ENCODE measurements at regions not wholly inside any gene's neighbourhood (a gene's known extent, or its start where the extent isn't known, plus 50 kb on each side); places are given as distances from the start of the nearest gene placed in this dataset.

- Histone ChIP-seq H3K9me3 (ENCODE audit: low read length) (no peaks in the 10 kb centered on the region), H3K4me2 (ENCODE audit: low read length) (no peak overlapping the region), H2AFZ (ENCODE audit: low read length) (no peak overlapping the region), H4K20me1 (ENCODE audit: insufficient read depth, low read length) (no peaks in the 10 kb centered on the region), H3K4me3 (ENCODE audit: low read depth, low read length, poor library complexity, severe bottlenecking) (no peak overlapping the region), H3K36me3 (ENCODE audit: insufficient read depth, low read length) (no peaks in the 10 kb centered on the region), H3K9me2 (ENCODE audit: insufficient read depth, low read length) (no peaks in the 10 kb centered on the region), H3K4me1 (ENCODE audit: insufficient read depth, low read length, poor library complexity, severe bottlenecking) (no peaks in the 10 kb centered on the region), H3K27ac (ENCODE audit: low read depth, low read length, poor library complexity, severe bottlenecking) (no peak overlapping the region), H3K79me2 (ENCODE audit: insufficient read depth, low read depth, low read length) (no peaks in the 10 kb centered on the region)
- intact Hi-C loops (cut with micrococcal nuclease; ENCODE audit: unreplicated experiment) = no loop called here
- BruUV-seq (replicated peaks) = no TSS peak
- TF ChIP-seq EZH2phosphoT487 (IDR thresholded peaks at IDR 0.05; ENCODE audit: borderline replicate concordance, low read depth, low read length) (no peak), CTCF (conservative IDR thresholded peaks at IDR 0.05; ENCODE audit: low read length) (no peak)
- no peak for DNase-seq (ENCODE audit: low spot score)
- ChIA-PET CTCF (ENCODE audit: unreplicated experiment) (no interaction called here), POLR2A (no interaction called here)
Observed at GRCh38 chr7:46625032-46625431, 704.0 kb upstream of the IGFBP3 start.

- no peak overlapping the region for H2AFZ ChIP-seq (ENCODE audit: low read length)
- intact Hi-C loops (cut with micrococcal nuclease; ENCODE audit: unreplicated experiment) = no loop called here
Observed at GRCh38 chr7:46622251-46622650, 701.2 kb upstream of the IGFBP3 start.

More at GRCh38 chr7:46622251-46622650, 701.2 kb upstream of the IGFBP3 start:
- no peak for TF ChIP-seq EZH2phosphoT487 (IDR thresholded peaks at IDR 0.05; ENCODE audit: borderline replicate concordance, low read depth, low read length)
- TF ChIP-seq CTCF (conservative IDR thresholded peaks at IDR 0.05; ENCODE audit: low read length) = no peak
- DNase-seq (ENCODE audit: low spot score) = no peak
- no TSS peak for BruUV-seq (replicated peaks)
- Histone ChIP-seq H3K36me3 (ENCODE audit: insufficient read depth, low read length) (no peaks in the 10 kb centered on the region), H3K27ac (ENCODE audit: low read depth, low read length, poor library complexity, severe bottlenecking) (no peak overlapping the region), H3K79me2 (ENCODE audit: insufficient read depth, low read depth, low read length) (no peaks in the 10 kb centered on the region), H4K20me1 (ENCODE audit: insufficient read depth, low read length) (no peaks in the 10 kb centered on the region), H3K4me3 (ENCODE audit: low read depth, low read length, poor library complexity, severe bottlenecking) (no peak overlapping the region), H3K4me2 (ENCODE audit: low read length) (no peak overlapping the region), H3K9me2 (ENCODE audit: insufficient read depth, low read length) (no peaks in the 10 kb centered on the region), H3K9me3 (ENCODE audit: low read length) (no peaks in the 10 kb centered on the region), H3K4me1 (ENCODE audit: insufficient read depth, low read length, poor library complexity, severe bottlenecking) (no peaks in the 10 kb centered on the region)
- POLR2A ChIA-PET = interaction anchor here (0.6 kb wide), 1 partner anchor 1134 kb away, joined by 4 read pairs; no protein-coding TSS in a partner anchor
- CTCF ChIA-PET (ENCODE audit: unreplicated experiment) = no interaction called here
